Keratinocyte (primary cell): ENCODE measurements at regions not wholly inside any gene's neighbourhood (a gene's known extent, or its start where the extent isn't known, plus 50 kb on each side); places are given as distances from the start of the nearest gene placed in this dataset.

Experiments used
- DNase-seq: peaks from one replicate; pipeline ENCODE4 v3.0.0-alpha.2; 2011; ENCODE audit warnings: low read depth, missing footprints, low spot score
- FAIRE-seq: peaks from 2 replicates; lab custom pipeline; 2011; peaks lifted over from hg19 to GRCh38; lab: Jason Lieb, UNC
- H2AFZ ChIP-seq: 2 replicates; pipeline ENCODE4 v1.6.0; 2012; ENCODE audit warnings: low read length, control low read depth, inconsistent platforms; ENCODE audit not compliant: control insufficient read depth
- H3K27ac ChIP-seq: 2 replicates; pipeline ENCODE4 v1.5.1; 2011; ENCODE audit warnings: low read length; ENCODE audit not compliant: control insufficient read depth, insufficient read depth
- H3K27me3 ChIP-seq: 3 replicates; pipeline ENCODE4 v1.6.0; 2011; ENCODE audit warnings: low read length; ENCODE audit not compliant: control insufficient read depth, insufficient read depth; ENCODE audit errors: extremely low read depth
- H3K36me3 ChIP-seq, 2 experiments: 2 replicates in 1 of 2; 3 replicates in 1 of 2; pipeline ENCODE4 v1.5.1; 2011; ENCODE audit warnings: low read length in 2 of 2, mild to moderate bottlenecking in 1 of 2; ENCODE audit not compliant: control insufficient read depth in 2 of 2, insufficient read depth in 2 of 2; ENCODE audit errors: extremely low read depth in 1 of 2
- H3K4me1 ChIP-seq: 3 replicates; pipeline ENCODE4 v1.5.1; 2011; ENCODE audit warnings: low read length; ENCODE audit not compliant: control insufficient read depth, insufficient read depth; ENCODE audit errors: extremely low read depth
- H3K4me2 ChIP-seq: 3 replicates; pipeline ENCODE4 v1.6.0; 2011; ENCODE audit warnings: low read depth, low read length; ENCODE audit not compliant: control insufficient read depth, insufficient read depth; ENCODE audit errors: extremely low read depth
- H3K4me3 ChIP-seq, 3 experiments: fragments of 200-600 bp in 1 of 3; sonication (generic) in 1 of 3; 2 replicates in 2 of 3; 3 replicates in 1 of 3; pipeline ENCODE4 v1.5.1; 2011 to 2016; ENCODE audit warnings: low read length in 3 of 3, mild to moderate bottlenecking in 3 of 3, control low read depth in 2 of 3, inconsistent platforms in 1 of 3, low read depth in 1 of 3, mixed read lengths in 1 of 3, mixed run types in 1 of 3, moderate library complexity in 1 of 3; ENCODE audit not compliant: control insufficient read depth in 2 of 3, insufficient read depth in 2 of 3; ENCODE audit errors: extremely low read depth in 1 of 3
- H3K79me2 ChIP-seq: 2 replicates; pipeline ENCODE4 v1.6.0; 2012; ENCODE audit warnings: low read length; ENCODE audit not compliant: control insufficient read depth, insufficient read depth
- H3K9ac ChIP-seq: 3 replicates; pipeline ENCODE4 v1.6.0; 2011; ENCODE audit warnings: low read length; ENCODE audit not compliant: control insufficient read depth, insufficient read depth; ENCODE audit errors: extremely low read depth
- H3K9me1 ChIP-seq: 3 replicates; pipeline ENCODE4 v1.6.0; 2011; ENCODE audit warnings: low read length; ENCODE audit not compliant: control insufficient read depth, insufficient read depth; ENCODE audit errors: extremely low read depth
- H3K9me3 ChIP-seq: 2 replicates; pipeline ENCODE4 v1.5.1; 2012; ENCODE audit warnings: low read depth, low read length; ENCODE audit not compliant: control insufficient read depth
- H4K20me1 ChIP-seq: 3 replicates; pipeline ENCODE4 v1.6.0; 2011; ENCODE audit warnings: low read length; ENCODE audit not compliant: control insufficient read depth, insufficient read depth; ENCODE audit errors: extremely low read depth
- EZH2 ChIP-seq: IDR thresholded peaks from one replicate; pipeline ENCODE4 v1.6.1; 2012; ENCODE audit warnings: inconsistent platforms, mild to moderate bottlenecking, low read length, moderate library complexity
- dilution Hi-C: fragments of 300-500 bp; cut with MboI; formaldehyde crosslinking; loops from one replicate; pipeline ENCODE4 v1.7.0; 2020; ENCODE audit warnings: low sequenced_read_pairs; ENCODE audit not compliant: extremely low pct_ligation_motif_present
- TF ChIP-seq, protein P1 (sequence below), 3 experiments: IDR thresholded peaks in 1 of 3; conservative IDR thresholded peaks in 1 of 3; optimal IDR thresholded peaks in 1 of 3; 2 replicates in 2 of 3; 3 replicates in 1 of 3; pipeline versions ENCODE3 to v1.5.1; 2011; ENCODE audit warnings: low read length in 3 of 3, mild to moderate bottlenecking in 3 of 3, moderate library complexity in 2 of 3, control low read depth in 1 of 3, inconsistent platforms in 1 of 3; ENCODE audit not compliant: insufficient read depth in 2 of 3; ENCODE audit errors: extremely low read depth in 1 of 3

DNA sequence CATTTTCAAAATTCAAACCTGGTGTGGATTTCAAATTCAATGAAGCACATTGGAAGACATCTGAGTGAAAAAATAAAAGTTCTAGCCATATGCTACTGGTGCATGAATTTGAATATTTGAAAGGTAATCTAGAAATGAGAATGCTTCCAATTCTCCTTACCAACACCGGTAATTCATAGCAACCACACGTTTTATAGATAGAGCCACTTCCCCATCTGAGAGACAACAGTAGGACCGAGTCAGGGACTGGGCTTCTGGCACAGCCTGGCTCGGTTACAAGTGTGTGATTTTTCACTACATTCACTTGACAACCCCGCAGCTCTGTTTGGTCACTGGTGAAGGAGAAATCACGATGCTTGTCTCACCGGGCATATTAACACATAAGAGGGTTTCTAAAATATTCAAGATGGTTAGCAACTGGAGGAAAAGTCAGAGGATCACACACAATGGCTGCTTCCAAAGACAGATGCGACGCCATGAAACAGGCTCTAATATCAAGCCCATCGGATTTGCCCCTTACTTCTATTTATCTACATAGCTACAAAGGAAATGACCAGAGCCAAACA lies 86.5 kb upstream of the FOXN3 start:
- dilution Hi-C loops: no loop called here
- Histone ChIP-seq H4K20me1 (no peaks in the 10 kb centered on the region), H3K9me3 (no peaks in the 10 kb centered on the region), H3K79me2 (no peaks in the 10 kb centered on the region), H3K27ac (no peak overlapping the region), H3K4me3 (no peak overlapping the region), H3K4me1 (peaks cover 16% of the 10 kb centered on the region), H3K36me3 (no peaks in the 10 kb centered on the region), H2AFZ (no peak overlapping the region), H3K27me3 (no peaks in the 10 kb centered on the region), H3K4me2 (no peak overlapping the region), H3K9me1 (no peaks in the 10 kb centered on the region), H3K9ac (no peak overlapping the region)
- TF ChIP-seq, protein P1, sequence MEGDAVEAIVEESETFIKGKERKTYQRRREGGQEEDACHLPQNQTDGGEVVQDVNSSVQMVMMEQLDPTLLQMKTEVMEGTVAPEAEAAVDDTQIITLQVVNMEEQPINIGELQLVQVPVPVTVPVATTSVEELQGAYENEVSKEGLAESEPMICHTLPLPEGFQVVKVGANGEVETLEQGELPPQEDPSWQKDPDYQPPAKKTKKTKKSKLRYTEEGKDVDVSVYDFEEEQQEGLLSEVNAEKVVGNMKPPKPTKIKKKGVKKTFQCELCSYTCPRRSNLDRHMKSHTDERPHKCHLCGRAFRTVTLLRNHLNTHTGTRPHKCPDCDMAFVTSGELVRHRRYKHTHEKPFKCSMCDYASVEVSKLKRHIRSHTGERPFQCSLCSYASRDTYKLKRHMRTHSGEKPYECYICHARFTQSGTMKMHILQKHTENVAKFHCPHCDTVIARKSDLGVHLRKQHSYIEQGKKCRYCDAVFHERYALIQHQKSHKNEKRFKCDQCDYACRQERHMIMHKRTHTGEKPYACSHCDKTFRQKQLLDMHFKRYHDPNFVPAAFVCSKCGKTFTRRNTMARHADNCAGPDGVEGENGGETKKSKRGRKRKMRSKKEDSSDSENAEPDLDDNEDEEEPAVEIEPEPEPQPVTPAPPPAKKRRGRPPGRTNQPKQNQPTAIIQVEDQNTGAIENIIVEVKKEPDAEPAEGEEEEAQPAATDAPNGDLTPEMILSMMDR (optimal IDR thresholded peaks at IDR 0.05 in 1 of 3, IDR thresholded peaks at IDR 0.05 in 1 of 3, conservative IDR thresholded peaks at IDR 0.05 in 1 of 3; ENCODE audit: extremely low read depth in 1 of 3, insufficient read depth in 2 of 3, low read length in 3 of 3): no peak
- TF ChIP-seq EZH2: no peak
- FAIRE-seq (no peak), DNase-seq (no peak)

DNA sequence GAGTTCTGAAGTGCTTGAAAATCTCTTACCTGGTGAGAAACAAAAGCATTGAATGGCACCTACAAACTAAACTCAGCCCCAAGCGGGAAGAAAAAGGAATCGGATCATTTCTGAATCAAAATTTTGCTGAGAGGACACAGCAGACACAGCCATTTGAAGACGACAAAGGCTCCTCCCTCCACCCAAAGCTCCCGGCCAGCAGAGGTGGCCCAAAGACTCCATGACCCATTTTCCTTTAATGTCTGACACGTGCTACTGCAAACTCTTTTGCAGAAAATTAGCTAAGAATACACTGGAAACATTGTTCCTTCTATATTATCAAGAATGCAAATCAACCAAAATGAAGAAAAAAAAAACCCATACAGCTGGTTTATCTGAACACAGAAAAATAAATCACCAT lies 85.9 kb upstream of the FOXN3 start:
- TF ChIP-seq, protein P1 (optimal IDR thresholded peaks at IDR 0.05 in 1 of 3, IDR thresholded peaks at IDR 0.05 in 1 of 3, conservative IDR thresholded peaks at IDR 0.05 in 1 of 3; ENCODE audit: extremely low read depth in 1 of 3, insufficient read depth in 2 of 3, low read length in 3 of 3): no peak
- DNase-seq (no peak), FAIRE-seq (no peak)
- Histone ChIP-seq H3K79me2 (no peaks in the 10 kb centered on the region), H3K4me2 (no peak overlapping the region), H3K36me3 (no peaks in the 10 kb centered on the region), H3K27ac (no peak overlapping the region), H3K4me1 (peaks cover 10% of the 10 kb centered on the region), H3K9me1 (no peaks in the 10 kb centered on the region), H2AFZ (no peak overlapping the region), H3K9me3 (no peaks in the 10 kb centered on the region), H3K27me3 (no peaks in the 10 kb centered on the region), H3K4me3 (no peak overlapping the region), H3K9ac (no peak overlapping the region), H4K20me1 (no peaks in the 10 kb centered on the region)
- dilution Hi-C loops: no loop called here
